Fibroblast of gingiva (primary cell): ENCODE measurements at regions not wholly inside any gene's neighbourhood (a gene's known extent, or its start where the extent isn't known, plus 50 kb on each side); places are given as distances from the start of the nearest gene placed in this dataset.
"Not testable (repeated sequence)": the region's sequence is repeated elsewhere in the genome, so short reads cannot be mapped to it uniquely, and the experiment has no call there.

Experiments used
- DNase-seq: peaks from one replicate; pipeline ENCODE4 v3.0.0-alpha.2; 2011; ENCODE audit warnings: low read depth

DNA sequence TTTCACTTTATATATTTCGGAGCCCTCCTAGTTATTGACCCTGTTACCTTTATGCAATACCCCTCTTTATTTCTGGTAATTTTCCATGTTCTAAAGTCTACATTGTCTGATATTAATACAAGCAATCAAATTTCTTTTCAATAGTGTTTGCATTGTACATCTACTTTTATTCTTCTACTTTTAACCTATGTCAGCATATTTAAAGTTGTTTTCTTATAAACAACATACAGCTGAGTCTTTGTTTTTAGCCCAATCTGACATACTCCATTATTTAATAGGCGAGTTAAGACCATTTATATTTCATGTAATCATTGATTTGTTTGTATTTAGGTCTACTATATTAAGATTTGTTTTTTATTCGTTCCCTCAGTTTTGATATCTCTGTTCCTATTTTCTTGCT, 108.5 kb upstream of the SPACA7 start:
- no peak for DNase-seq

DNA sequence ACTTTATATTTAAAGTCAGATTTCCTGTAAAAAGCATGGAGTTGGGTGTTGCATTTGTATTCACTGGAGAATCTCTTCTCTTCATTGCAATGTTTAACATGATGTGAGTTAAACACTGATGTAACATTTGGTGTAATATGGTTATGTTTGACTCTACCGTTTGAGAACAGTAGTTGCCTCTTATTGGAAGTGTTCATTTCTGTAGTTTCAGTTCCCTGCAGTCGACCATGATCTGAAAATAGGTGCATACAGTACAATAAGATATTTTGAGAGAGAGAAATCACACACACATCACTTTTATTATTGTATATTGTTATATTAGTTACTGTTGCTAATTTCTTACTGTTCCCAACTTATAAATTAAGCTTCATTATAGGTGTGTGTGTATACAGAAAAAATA, 105.2 kb upstream of the SPACA7 start:
- no peak for DNase-seq

DNA sequence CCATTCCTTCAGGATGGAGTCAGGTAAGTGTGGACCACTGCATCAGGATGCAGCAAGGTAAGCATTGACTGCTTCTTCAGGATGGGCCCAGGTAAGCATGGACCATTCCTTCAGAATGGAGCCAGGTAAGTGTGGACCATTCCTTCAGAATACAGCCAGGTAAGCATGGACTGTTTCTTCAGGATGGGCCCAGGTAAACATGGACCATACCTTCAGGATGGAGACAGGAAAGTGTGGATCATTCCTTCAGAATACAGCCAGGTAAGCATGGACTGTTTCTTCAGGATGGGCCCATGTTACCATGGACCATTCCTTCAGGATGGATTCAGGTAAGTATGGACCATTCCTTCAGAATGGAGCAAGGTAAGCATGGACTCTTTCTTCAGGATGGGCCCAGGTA, 89.4 kb upstream of the SPACA7 start:
- DNase-seq = not testable (repeated sequence)

DNA sequence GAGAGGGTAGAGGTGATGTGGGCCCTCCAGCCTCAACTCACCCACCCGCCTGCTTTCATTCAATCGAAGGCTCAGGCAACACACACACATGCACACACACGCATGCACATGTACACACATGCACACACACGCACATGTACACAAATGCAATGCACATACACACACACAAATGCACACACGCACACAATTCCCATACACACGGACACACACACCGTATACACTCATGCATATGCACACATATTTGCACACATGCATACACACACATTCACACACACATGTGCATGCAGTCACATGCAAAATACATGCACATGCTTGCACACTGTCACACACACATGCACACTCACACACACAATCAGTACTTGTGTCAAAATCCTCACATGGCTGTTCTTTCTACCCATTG, 55.9 kb upstream of the SPACA7 start:
- no peak for DNase-seq

DNA sequence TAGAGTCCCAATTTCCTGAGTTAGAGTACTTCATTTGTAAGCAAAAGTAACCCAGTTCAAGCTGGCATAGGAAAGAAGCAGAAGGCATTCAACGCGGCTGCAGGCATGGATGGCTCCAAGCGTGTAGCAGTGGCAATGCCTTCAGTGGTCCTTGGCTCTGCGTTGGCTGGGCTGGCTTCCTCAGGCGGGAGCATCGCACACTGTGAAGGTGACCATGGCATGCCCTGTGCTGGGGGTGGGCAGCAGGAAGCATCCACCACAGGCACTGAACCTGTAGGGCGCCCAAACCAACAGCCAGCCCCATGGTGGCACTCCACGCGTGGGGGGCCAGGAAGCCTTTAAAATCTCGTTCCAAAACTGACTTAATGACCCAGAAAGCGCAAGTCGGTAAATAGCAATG, 53.6 kb upstream of the SPACA7 start:
- no peak for DNase-seq

DNA sequence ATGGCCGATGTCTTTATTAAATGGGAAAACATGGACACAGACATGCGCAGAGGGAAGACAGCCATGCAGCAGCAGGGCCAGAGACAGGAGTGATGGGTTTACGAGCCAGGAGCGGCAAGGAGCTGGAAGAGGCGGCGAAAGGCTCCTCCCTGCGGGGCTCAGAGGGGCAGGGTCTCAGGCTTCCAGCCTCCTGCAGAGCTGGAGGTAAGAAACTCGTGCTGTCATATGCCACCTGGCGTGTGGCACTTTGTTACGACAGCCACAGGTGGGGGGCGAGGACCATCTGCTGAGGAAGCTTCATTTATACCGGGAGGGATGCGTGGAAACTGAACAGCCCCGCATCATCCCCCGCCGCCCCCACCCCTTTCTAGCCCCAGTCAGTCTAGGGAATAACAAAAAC, 52.0 kb upstream of the SPACA7 start:
- no peak for DNase-seq

- DNase-seq = no peak
Observed at GRCh38 chr13:112325142-112325808, 50.9 kb upstream of the SPACA7 start.

DNA sequence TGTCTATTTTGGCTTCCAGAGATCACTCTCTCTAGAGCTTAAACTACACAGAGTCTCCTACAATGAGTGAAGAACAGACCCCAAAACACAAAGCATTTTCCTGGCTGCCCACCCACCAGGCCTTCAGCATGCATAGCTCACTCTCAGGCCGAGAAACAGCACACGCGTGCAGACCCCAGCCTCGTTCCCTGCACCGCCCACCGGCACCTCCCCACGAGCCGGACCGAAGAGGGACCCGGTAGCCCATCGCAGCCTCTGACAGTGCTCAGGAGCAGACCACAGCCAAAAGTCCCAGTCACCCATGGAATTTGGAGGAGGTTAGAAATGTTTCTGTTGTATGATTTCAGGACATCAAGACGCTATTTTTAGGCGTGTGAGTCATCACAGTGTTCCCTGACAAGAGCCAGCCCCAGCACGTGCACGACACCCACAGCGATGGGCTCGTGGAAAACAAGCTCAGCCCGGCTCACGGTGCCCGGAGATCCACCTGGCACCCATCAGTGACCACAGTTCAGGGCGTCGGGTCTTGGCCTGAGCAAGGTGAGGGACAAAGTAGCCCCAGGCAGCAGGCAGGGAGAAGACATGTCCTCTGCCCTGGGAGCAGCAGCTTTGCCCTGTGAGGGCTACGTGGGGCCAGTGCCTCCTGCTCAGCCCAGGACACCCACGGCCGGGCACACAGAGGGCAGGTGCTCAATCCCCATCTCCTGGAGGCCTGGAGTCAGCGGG, 50.1 kb upstream of the SPACA7 start:
- DNase-seq = no peak
